Activated naive CD4-positive, alpha-beta T cell treated with anti-CD3 and anti-CD28 coated beads, Interleukin-2, amount 50 U/mL, for 24 hours (primary cell): ENCODE measurements at regions not wholly inside any gene's neighbourhood (a gene's known extent, or its start where the extent isn't known, plus 50 kb on each side); places are given as distances from the start of the nearest gene placed in this dataset.

Experiments
- H3K27ac Mint-ChIP-seq: one replicate; pipeline ENCODE4 v1.8.0; 2021; ENCODE audit warnings: mild to moderate bottlenecking, mixed read lengths
- H3K27me3 Mint-ChIP-seq: one replicate; pipeline ENCODE4 v1.8.0; 2021; ENCODE audit warnings: mixed read lengths
- H3K36me3 Mint-ChIP-seq: one replicate; pipeline ENCODE4 v1.8.0; 2021; ENCODE audit warnings: mixed read lengths
- H3K4me1 Mint-ChIP-seq: one replicate; pipeline ENCODE4 v1.8.0; 2021; ENCODE audit warnings: mixed read lengths
- H3K4me3 Mint-ChIP-seq: one replicate; pipeline ENCODE4 v1.8.0; 2021; ENCODE audit warnings: mild to moderate bottlenecking, mixed read lengths
- H3K9me3 Mint-ChIP-seq: one replicate; pipeline ENCODE4 v1.8.0; 2021; ENCODE audit warnings: mixed read lengths

- Mint-ChIP-seq H3K36me3 (no peaks in the 10 kb centered on the region), H3K4me1 (no peaks in the 10 kb centered on the region), H3K27me3 (no peaks in the 10 kb centered on the region), H3K4me3 (no peak overlapping the region), H3K27ac (no peak overlapping the region), H3K9me3 (no peaks in the 10 kb centered on the region)
Measured at GRCh38 chr2:183383854-183384253, 259.6 kb downstream of the NUP35 start.

DNA sequence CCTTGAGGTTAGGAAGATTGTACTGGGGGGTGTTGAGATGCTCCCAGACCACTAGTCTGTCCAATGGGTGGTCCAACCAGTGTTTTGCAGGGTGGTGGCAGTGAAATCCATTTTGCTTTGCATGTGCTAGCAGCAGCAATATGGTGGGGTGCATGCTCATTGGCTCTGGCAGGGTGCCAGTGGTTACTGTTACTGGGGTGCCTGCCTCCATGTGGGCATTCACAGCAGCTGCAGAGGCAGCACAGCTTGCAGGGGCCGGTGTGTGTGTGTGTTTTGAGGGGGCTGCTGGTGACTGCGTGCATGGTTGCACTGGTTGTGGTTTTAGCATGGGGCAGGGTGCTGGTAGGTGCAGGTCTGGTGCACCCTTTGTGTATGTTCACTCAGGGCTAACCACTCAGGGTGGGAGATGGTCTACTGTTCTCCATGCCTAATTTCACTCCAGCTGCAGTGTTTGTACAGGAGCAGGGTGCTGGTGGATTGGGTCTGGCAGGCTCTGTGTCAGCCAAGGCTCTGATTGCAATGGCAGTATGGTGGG, 265.4 kb downstream of the NUP35 start:
- no peak overlapping the region for H3K27ac Mint-ChIP-seq
- peaks cover 2% of the 10 kb centered on the region for H3K36me3 Mint-ChIP-seq
- peaks cover 11% of the 10 kb centered on the region for H3K9me3 Mint-ChIP-seq
- H3K4me1 Mint-ChIP-seq, result no peaks in the 10 kb centered on the region
- H3K27me3 Mint-ChIP-seq, result no peaks in the 10 kb centered on the region
- no peak overlapping the region for H3K4me3 Mint-ChIP-seq

DNA sequence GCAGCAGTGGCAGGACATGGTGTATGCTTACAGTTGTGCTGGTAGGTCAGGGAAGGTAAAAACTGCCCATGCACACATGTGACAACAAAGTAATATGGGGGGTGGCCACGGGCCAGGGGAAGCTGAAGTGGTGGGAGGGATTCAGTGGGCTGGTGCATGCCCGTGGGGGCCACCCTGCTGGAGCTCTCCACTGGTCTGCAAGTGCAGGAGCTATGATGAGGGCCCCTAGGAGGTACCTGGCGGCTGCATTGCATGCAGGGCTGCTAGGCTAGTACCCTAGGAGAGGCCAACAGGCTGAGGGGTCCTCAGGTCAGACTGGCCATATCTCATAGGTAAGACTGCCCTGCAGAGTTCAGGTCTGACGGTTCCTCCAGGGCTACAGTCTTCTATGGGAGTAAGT, 265.9 kb downstream of the NUP35 start:
- Mint-ChIP-seq H3K9me3 (peaks cover 11% of the 10 kb centered on the region), H3K4me1 (no peaks in the 10 kb centered on the region), H3K27me3 (no peaks in the 10 kb centered on the region), H3K36me3 (peaks cover 2% of the 10 kb centered on the region), H3K4me3 (no peak overlapping the region), H3K27ac (no peak overlapping the region)

GRCh38 chr2:183404392-183404791, 280.1 kb downstream of the NUP35 start:
- no peaks in the 10 kb centered on the region for H3K27me3 Mint-ChIP-seq
- H3K27ac Mint-ChIP-seq, result no peak overlapping the region
- no peaks in the 10 kb centered on the region for H3K4me1 Mint-ChIP-seq
- peaks cover 16% of the 10 kb centered on the region for H3K9me3 Mint-ChIP-seq
- H3K36me3 Mint-ChIP-seq, result peaks cover 2% of the 10 kb centered on the region
- no peak overlapping the region for H3K4me3 Mint-ChIP-seq

DNA sequence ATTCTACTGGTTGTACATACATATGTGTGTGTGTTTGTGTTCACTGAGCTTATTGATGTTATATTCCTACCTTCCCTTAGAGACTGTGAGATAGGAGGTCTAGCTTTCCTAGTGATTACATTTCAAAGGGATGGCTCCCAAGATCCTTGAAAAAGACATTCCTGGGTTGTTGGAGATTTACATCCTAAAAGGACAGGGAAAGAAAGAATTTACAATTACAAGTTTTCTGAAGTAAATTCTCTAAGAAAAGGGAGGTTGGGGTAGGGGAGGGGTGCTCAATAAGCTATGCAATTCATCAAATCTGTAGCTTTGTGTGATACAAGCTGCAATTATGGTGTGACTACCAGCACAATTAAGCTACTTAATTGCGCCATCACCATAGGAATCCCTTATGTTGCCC, 284.3 kb downstream of the NUP35 start:
- Mint-ChIP-seq H3K9me3 (peaks cover 15% of the 10 kb centered on the region), H3K4me1 (no peaks in the 10 kb centered on the region), H3K27ac (no peak overlapping the region), H3K27me3 (no peaks in the 10 kb centered on the region), H3K36me3 (peaks cover 2% of the 10 kb centered on the region), H3K4me3 (no peak overlapping the region)

GRCh38 chr2:183409662-183410061, 285.4 kb downstream of the NUP35 start:
- Mint-ChIP-seq H3K27me3 (no peaks in the 10 kb centered on the region), H3K36me3 (no peaks in the 10 kb centered on the region), H3K9me3 (peaks cover 7% of the 10 kb centered on the region), H3K27ac (no peak overlapping the region), H3K4me1 (no peaks in the 10 kb centered on the region), H3K4me3 (no peak overlapping the region)

GRCh38 chr2:183416753-183417152, 292.5 kb downstream of the NUP35 start:
- peaks cover 15% of the 10 kb centered on the region for H3K9me3 Mint-ChIP-seq
- no peak overlapping the region for H3K4me3 Mint-ChIP-seq
- H3K4me1 Mint-ChIP-seq, result no peaks in the 10 kb centered on the region
- H3K27ac Mint-ChIP-seq, result no peak overlapping the region
- H3K27me3 Mint-ChIP-seq, result no peaks in the 10 kb centered on the region
- H3K36me3 Mint-ChIP-seq, result no peaks in the 10 kb centered on the region

GRCh38 chr2:183426825-183427224, 302.6 kb downstream of the NUP35 start:
- peaks cover 6% of the 10 kb centered on the region for H3K9me3 Mint-ChIP-seq

DNA sequence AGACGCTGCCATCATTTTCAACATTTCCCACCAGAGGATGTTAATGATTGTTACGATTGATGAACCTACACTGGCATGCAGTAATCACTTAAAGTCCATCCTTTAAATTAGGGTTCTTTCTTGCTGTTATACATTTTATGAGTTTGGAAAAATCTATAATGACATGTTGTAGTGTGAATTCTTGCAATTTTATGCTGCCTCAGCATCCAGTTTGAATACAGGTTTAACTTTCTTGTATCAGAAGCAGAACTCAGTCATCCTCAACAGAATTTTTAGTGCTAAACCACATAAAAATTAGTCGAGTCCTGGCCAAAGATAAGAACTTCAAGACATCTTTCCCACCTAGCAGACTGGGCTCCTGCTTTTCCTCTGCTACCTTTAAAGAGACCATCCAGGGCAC, 303.3 kb downstream of the NUP35 start:
- Mint-ChIP-seq H3K4me3 (no peak overlapping the region), H3K27me3 (no peaks in the 10 kb centered on the region), H3K4me1 (no peaks in the 10 kb centered on the region), H3K36me3 (no peaks in the 10 kb centered on the region), H3K27ac (no peak overlapping the region), H3K9me3 (peaks cover 6% of the 10 kb centered on the region)

More at GRCh38 chr2:183426825-183427224, 302.6 kb downstream of the NUP35 start:
- no peaks in the 10 kb centered on the region for H3K4me1 Mint-ChIP-seq
- H3K36me3 Mint-ChIP-seq, result no peaks in the 10 kb centered on the region
- H3K27ac Mint-ChIP-seq, result no peak overlapping the region
- no peak overlapping the region for H3K4me3 Mint-ChIP-seq
- H3K27me3 Mint-ChIP-seq, result no peaks in the 10 kb centered on the region

DNA sequence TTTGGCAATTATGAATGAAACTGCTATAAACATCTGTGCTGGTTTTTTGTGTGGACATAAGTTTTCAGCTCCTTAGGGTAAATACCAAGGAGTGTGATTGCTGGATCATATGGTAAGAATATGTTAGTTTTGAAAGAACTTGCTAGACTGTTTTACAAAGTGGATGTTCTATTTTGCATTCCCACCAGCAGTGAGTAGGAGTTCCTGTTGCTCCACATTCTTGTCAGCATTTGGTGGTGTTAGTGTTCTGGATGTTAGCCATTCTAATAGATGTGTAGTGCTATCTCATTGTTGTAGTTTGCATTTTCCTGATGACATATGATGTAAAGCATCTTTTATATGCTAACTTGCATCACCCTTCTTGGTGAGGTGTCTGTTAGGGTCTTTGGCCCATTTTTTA, 304.6 kb downstream of the NUP35 start:
- Mint-ChIP-seq H3K36me3 (no peaks in the 10 kb centered on the region), H3K9me3 (peaks cover 6% of the 10 kb centered on the region), H3K27me3 (no peaks in the 10 kb centered on the region), H3K27ac (no peak overlapping the region), H3K4me3 (no peak overlapping the region), H3K4me1 (no peaks in the 10 kb centered on the region)

GRCh38 chr2:183438541-183438940, 314.3 kb downstream of the NUP35 start:
- Mint-ChIP-seq H3K4me1 (no peaks in the 10 kb centered on the region), H3K4me3 (no peak overlapping the region), H3K36me3 (no peaks in the 10 kb centered on the region), H3K27me3 (no peaks in the 10 kb centered on the region), H3K27ac (no peak overlapping the region), H3K9me3 (no peaks in the 10 kb centered on the region)

DNA sequence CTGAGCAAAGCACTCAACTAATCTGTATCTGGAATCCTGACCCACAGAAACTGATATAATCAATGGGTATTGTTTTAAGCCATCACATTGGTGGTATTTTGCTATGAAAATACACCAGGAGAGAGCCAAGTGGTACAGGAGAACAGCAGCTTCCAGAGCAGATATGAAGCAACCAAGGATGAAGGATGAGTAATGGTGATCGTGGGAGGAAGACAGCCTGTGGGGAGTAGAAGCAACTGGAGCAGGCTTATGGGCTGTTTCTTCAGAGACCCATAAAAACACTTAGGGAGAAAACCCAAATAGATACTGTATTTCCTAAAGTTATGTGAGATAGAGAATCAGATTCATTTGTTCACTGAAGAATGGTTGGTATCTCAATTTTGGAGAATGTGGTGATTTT, 330.8 kb downstream of the NUP35 start:
- H3K27ac Mint-ChIP-seq, result no peak overlapping the region
- no peaks in the 10 kb centered on the region for H3K36me3 Mint-ChIP-seq
- no peaks in the 10 kb centered on the region for H3K4me1 Mint-ChIP-seq
- H3K9me3 Mint-ChIP-seq, result no peaks in the 10 kb centered on the region
- H3K27me3 Mint-ChIP-seq, result peaks cover 1% of the 10 kb centered on the region
- no peak overlapping the region for H3K4me3 Mint-ChIP-seq

DNA sequence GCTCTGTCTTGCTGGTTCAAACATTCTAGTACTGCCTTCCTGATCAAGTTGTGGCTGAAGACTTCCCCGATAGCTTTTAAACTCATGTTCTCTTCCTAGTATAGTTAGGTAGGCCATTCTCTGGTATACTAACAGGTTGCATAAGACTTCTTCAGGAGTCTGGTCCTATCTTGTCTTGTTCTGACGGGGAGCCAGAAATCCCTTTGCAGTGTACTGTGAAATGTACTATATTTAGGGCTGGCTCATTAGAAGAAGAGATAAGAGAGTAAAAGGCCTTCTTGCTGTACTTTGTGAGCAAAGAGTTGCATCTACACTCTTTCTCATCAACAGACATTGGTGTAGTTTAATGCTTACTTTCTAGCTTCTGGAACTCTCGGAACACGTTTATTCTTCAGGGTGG, 331.9 kb downstream of the NUP35 start:
- no peak overlapping the region for H3K4me3 Mint-ChIP-seq
- no peaks in the 10 kb centered on the region for H3K9me3 Mint-ChIP-seq
- no peaks in the 10 kb centered on the region for H3K4me1 Mint-ChIP-seq
- H3K36me3 Mint-ChIP-seq, result no peaks in the 10 kb centered on the region
- no peak overlapping the region for H3K27ac Mint-ChIP-seq
- peaks cover 1% of the 10 kb centered on the region for H3K27me3 Mint-ChIP-seq

GRCh38 chr2:183458460-183458859, 334.2 kb downstream of the NUP35 start:
- no peaks in the 10 kb centered on the region for H3K4me1 Mint-ChIP-seq
- no peak overlapping the region for H3K4me3 Mint-ChIP-seq
- H3K9me3 Mint-ChIP-seq, result no peaks in the 10 kb centered on the region
- H3K36me3 Mint-ChIP-seq, result no peaks in the 10 kb centered on the region
- H3K27ac Mint-ChIP-seq, result no peak overlapping the region
- no peaks in the 10 kb centered on the region for H3K27me3 Mint-ChIP-seq

GRCh38 chr2:183459466-183459865, 335.2 kb downstream of the NUP35 start:
- H3K27ac Mint-ChIP-seq, result no peak overlapping the region
- H3K9me3 Mint-ChIP-seq, result no peaks in the 10 kb centered on the region
- H3K4me3 Mint-ChIP-seq, result no peak overlapping the region
- no peaks in the 10 kb centered on the region for H3K27me3 Mint-ChIP-seq
- no peaks in the 10 kb centered on the region for H3K4me1 Mint-ChIP-seq
- no peaks in the 10 kb centered on the region for H3K36me3 Mint-ChIP-seq

GRCh38 chr2:183463821-183464220, 339.6 kb downstream of the NUP35 start:
- Mint-ChIP-seq H3K36me3 (no peaks in the 10 kb centered on the region), H3K4me3 (no peak overlapping the region), H3K9me3 (no peaks in the 10 kb centered on the region), H3K4me1 (no peaks in the 10 kb centered on the region), H3K27me3 (no peaks in the 10 kb centered on the region), H3K27ac (no peak overlapping the region)

DNA sequence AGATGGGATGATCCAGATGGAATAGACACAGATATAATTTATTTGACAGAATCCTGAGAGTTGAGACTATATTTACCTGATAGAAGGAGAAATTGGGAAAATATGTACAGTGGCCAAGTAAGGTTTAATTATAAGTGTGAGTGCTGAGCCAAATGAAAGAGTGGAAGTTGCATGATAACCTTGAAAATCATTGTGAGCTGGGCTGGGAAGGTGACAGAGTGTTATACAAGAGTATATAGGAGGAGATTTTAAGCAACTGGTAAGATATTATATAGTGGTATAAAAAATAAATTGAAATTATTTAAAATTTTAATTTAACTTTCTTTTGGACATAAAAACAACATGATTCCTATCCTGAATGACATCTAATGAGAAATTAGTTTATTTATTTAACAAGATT, 340.8 kb downstream of the NUP35 start:
- H3K36me3 Mint-ChIP-seq, result peaks cover under 1% of the 10 kb centered on the region

More for the DNA sequence above, 340.8 kb downstream of the NUP35 start:
- Mint-ChIP-seq H3K4me3 (no peak overlapping the region), H3K4me1 (no peaks in the 10 kb centered on the region), H3K27ac (no peak overlapping the region), H3K27me3 (no peaks in the 10 kb centered on the region), H3K9me3 (peaks cover 4% of the 10 kb centered on the region)
